ENCODE measurements at regions not wholly inside any gene's neighbourhood (a gene's known extent, or its start where the extent isn't known, plus 50 kb on each side); places are given as distances from the start of the nearest gene placed in this dataset.

GRCh38 chr21:28444557-28444956, 548.1 kb downstream of the LTN1 start:
- H3F3A ChIP-seq (ENCODE audit: insufficient read depth) = no peaks in the 10 kb centered on the region
- H3K4me3 ChIP-seq (ENCODE audit: insufficient read depth, low read length, poor library complexity, severe bottlenecking) = no peak overlapping the region
- no peak overlapping the region for H3K9ac ChIP-seq (ENCODE audit: low read length)
- no peaks in the 10 kb centered on the region for H3K36me3 ChIP-seq (ENCODE audit: low read length)
- no peaks in the 10 kb centered on the region for H3K79me2 ChIP-seq (ENCODE audit: insufficient read depth, low read length)
- H3K4me2 ChIP-seq (ENCODE audit: low read depth, low read length, poor library complexity, severe bottlenecking) = no peak overlapping the region
- H2AFZ ChIP-seq (ENCODE audit: low read depth, low read length, severe bottlenecking) = no peak overlapping the region
- H3K9me3 ChIP-seq (ENCODE audit: insufficient read depth, low read length) = peaks cover 5% of the 10 kb centered on the region; the same call in 1 of the 2 replicates
- no peak overlapping the region for H3K27ac ChIP-seq (ENCODE audit: low read depth, low read length)
- no peaks in the 10 kb centered on the region for H3K9me2 ChIP-seq (replicated peaks; ENCODE audit: insufficient read depth, low read length)
- TF ChIP-seq CTCF (IDR thresholded peaks at IDR 0.05; ENCODE audit: insufficient read depth, low read length, poor library complexity, severe bottlenecking) (no peak), EZH2phosphoT487 (conservative IDR thresholded peaks at IDR 0.05; ENCODE audit: low read length) (no peak)
- no peaks in the 10 kb centered on the region for H4K20me1 ChIP-seq (ENCODE audit: low read depth, low read length)
- H3K27me3 ChIP-seq (ENCODE audit: low read length) = no peaks in the 10 kb centered on the region

GRCh38 chr21:28444111-28444510, 548.6 kb downstream of the LTN1 start:
- no peaks in the 10 kb centered on the region for H3K27me3 ChIP-seq (ENCODE audit: low read length)
- no peak overlapping the region for H3K4me2 ChIP-seq (ENCODE audit: low read depth, low read length, poor library complexity, severe bottlenecking)
- no peak overlapping the region for H3K4me3 ChIP-seq (ENCODE audit: insufficient read depth, low read length, poor library complexity, severe bottlenecking)
- no peaks in the 10 kb centered on the region for H4K20me1 ChIP-seq (ENCODE audit: low read depth, low read length)
- H3K9ac ChIP-seq (ENCODE audit: low read length) = no peak overlapping the region
- no peaks in the 10 kb centered on the region for H3K9me2 ChIP-seq (replicated peaks; ENCODE audit: insufficient read depth, low read length)
- peaks cover 5% of the 10 kb centered on the region; the same call in 1 of the 2 replicates for H3K9me3 ChIP-seq (ENCODE audit: insufficient read depth, low read length)
- TF ChIP-seq CTCF (IDR thresholded peaks at IDR 0.05; ENCODE audit: insufficient read depth, low read length, poor library complexity, severe bottlenecking) (no peak), EZH2phosphoT487 (conservative IDR thresholded peaks at IDR 0.05; ENCODE audit: low read length) (no peak)
- no peak overlapping the region for H2AFZ ChIP-seq (ENCODE audit: low read depth, low read length, severe bottlenecking)
- no peaks in the 10 kb centered on the region for H3F3A ChIP-seq (ENCODE audit: insufficient read depth)
- no peaks in the 10 kb centered on the region for H3K36me3 ChIP-seq (ENCODE audit: low read length)
- H3K27ac ChIP-seq (ENCODE audit: low read depth, low read length) = no peak overlapping the region
- no peaks in the 10 kb centered on the region for H3K79me2 ChIP-seq (ENCODE audit: insufficient read depth, low read length)

- no peak overlapping the region for H3K9ac ChIP-seq (ENCODE audit: low read length)
- H3K27ac ChIP-seq (ENCODE audit: low read depth, low read length) = no peak overlapping the region
- H3K79me2 ChIP-seq (ENCODE audit: insufficient read depth, low read length) = no peaks in the 10 kb centered on the region
- H3K9me3 ChIP-seq (ENCODE audit: insufficient read depth, low read length) = peaks cover 5% of the 10 kb centered on the region; the same call in 1 of the 2 replicates
- H3K36me3 ChIP-seq (ENCODE audit: low read length) = no peaks in the 10 kb centered on the region
- H3K4me2 ChIP-seq (ENCODE audit: low read depth, low read length, poor library complexity, severe bottlenecking) = no peak overlapping the region
- H2AFZ ChIP-seq (ENCODE audit: low read depth, low read length, severe bottlenecking) = no peak overlapping the region
- TF ChIP-seq CTCF (IDR thresholded peaks at IDR 0.05; ENCODE audit: insufficient read depth, low read length, poor library complexity, severe bottlenecking) (no peak), EZH2phosphoT487 (conservative IDR thresholded peaks at IDR 0.05; ENCODE audit: low read length) (no peak)
- no peak overlapping the region for H3K4me3 ChIP-seq (ENCODE audit: insufficient read depth, low read length, poor library complexity, severe bottlenecking)
- H3F3A ChIP-seq (ENCODE audit: insufficient read depth) = no peaks in the 10 kb centered on the region
- H3K9me2 ChIP-seq (replicated peaks; ENCODE audit: insufficient read depth, low read length) = no peaks in the 10 kb centered on the region
- H4K20me1 ChIP-seq (ENCODE audit: low read depth, low read length) = no peaks in the 10 kb centered on the region
- H3K27me3 ChIP-seq (ENCODE audit: low read length) = no peaks in the 10 kb centered on the region
These were observed 550.1 kb downstream of the LTN1 start for GRCh38 chr21:28442624-28443023.
